Iris pigment epithelial cell (primary cell): ENCODE measurements at regions not wholly inside any gene's neighbourhood (a gene's known extent, or its start where the extent isn't known, plus 50 kb on each side); places are given as distances from the start of the nearest gene placed in this dataset.

Source experiments
- DNase-seq: peaks from one replicate; pipeline ENCODE4 v3.0.0-alpha.2; 2011; ENCODE audit warnings: low read depth

DNA sequence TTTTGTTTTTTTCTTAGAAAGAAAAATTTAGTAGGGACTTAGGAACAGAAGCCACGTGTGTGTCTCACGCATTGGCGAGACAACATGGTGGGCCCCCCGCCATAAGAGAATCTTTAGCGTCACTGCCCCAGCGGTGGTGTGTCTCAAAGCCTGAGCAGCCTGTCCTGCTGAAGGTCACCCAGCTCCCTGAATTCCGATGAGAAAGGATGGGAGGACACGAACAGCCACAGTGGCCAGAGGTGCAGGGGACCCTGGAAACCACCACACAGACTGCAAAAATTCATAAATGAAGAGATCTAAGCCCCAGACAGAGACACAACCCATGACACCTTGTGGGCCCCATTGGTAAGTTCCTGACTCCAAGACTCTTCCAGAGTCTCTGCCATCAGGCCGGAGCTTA, 266.1 kb upstream of the RAB6C start:
- no peak for DNase-seq

- no peak for DNase-seq
Observed at GRCh38 chr2:129716781-129717559, 262.5 kb upstream of the RAB6C start.

GRCh38 chr2:129717560-129718130, 261.8 kb upstream of the RAB6C start:
- no peak for DNase-seq

DNA sequence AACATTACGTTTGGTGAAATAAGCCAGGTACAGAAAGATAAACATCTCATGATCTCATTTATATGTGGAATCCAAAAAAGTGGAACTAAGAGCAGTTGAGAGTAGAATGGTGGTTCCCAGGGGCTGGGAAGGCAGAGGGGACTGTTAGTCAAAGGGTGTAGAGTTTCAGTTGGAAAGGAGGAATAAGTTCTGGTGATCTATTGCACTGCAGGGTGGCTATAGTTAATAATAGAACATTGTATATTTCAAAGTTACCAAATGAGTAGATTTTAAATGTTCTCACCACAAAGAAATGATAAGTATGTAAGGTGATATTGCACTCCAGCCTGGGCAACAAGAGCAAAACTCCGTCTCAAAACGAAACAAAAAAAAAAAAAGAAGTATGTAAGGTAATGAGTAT, 260.1 kb upstream of the RAB6C start:
- no peak for DNase-seq

DNA sequence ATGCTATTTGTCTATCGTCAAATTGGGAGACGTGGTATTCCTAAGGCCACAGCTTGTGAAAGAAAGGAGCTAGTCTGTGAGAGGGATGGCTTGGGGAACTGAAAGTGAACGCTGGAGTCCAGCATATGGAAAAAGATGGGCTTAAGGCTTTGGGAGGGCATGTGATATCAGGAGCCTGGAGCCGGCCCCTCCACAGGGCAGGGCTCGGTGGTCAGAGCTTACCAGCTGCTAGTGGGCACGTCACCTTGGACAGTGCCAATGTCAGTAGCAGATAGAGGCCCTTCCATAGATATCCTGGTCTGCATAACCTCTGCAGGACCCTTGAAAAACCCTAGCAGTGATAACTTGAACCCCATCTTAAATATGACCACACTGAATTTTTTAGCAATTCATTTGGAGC, 259.1 kb upstream of the RAB6C start:
- DNase-seq, result no peak

DNA sequence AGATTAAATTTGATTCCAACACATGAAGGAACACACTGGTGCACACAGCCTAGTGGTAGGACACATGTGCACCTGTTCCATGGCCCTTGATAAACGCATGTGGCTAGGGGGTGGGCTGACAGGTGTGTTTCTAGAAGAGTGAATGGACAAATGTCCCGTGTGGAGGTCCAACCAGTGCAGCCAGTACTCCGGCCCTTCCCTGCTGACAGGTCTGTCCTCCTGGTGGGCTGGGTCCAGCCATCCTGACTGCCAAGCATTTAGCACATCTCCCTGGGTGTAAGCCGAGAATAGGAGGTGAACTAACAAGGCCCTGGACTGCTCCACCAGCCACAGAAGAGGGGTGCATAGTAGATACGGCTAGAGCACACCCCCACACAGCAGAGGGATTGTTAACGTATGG, 258.7 kb upstream of the RAB6C start:
- DNase-seq, result no peak

DNA sequence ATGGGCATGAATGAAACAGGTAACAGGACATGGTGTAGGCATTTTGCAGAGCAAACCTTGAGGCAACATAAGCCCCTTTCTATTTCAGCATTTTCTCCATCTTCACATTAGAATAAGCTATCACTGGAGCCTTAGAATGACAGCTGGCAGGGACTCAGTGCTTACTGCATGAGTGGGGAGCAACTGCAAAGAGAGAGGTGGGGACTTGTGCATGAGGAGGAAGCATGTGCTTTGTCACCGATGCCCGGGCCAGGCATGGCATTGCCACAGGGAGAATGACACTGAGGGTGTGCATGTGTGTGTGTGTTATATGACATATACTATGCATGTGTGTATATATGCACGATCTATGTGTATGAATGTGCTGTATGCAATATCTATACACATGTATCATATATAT, 258.2 kb upstream of the RAB6C start:
- DNase-seq, result no peak

DNA sequence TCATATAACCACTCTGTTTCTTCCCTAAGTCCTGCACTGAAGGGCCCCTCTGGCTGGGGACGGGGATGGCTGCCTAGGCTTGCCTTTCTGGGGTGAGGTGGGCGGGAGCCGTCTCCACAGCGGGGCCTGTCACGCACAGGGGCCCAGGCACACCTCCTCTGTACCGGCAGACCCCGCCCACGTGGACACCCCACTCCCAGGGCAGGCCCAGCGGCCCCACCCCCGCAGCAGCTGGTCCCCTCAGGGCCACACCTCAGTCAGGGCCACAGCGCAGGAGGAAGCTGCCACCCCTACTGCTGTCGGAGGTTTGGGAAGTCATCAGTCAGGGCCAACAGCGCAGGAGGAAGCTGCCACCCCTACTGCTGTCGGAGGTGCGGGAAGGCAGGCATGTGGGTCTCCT, 257.6 kb upstream of the RAB6C start:
- no peak for DNase-seq

- no peak for DNase-seq
Observed at GRCh38 chr2:129722306-129723019, 257.0 kb upstream of the RAB6C start.

GRCh38 chr2:129723277-129724020, 256.0 kb upstream of the RAB6C start:
- DNase-seq, result no peak

- no peak for DNase-seq
Observed at GRCh38 chr2:129724021-129724757, 255.3 kb upstream of the RAB6C start.

GRCh38 chr2:129726216-129726615, 253.2 kb upstream of the RAB6C start:
- DNase-seq, result no peak

DNA sequence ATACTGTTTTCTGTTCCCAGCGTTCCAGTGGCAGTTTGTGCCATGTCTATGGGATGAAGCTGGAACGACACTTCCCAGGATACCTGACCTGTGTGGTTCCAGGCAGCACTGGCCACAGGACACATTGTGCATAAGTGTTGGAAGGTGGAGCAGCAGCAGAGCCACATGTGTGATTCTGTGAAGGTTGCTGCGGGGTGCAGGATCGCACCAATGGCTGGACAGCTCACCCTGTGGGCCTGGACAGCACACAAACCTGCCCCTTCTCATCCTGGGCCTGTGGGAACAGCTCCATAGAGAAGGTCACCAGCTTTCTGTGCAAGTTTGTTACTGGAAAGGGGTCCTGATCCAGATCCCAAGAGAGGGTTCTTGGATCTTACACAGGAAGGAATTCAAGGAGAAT, 252.2 kb upstream of the RAB6C start:
- DNase-seq, result no peak

GRCh38 chr2:129728035-129728972, 251.2 kb upstream of the RAB6C start:
- DNase-seq, result no peak

GRCh38 chr2:129729011-129729410, 250.5 kb upstream of the RAB6C start:
- no peak for DNase-seq

DNA sequence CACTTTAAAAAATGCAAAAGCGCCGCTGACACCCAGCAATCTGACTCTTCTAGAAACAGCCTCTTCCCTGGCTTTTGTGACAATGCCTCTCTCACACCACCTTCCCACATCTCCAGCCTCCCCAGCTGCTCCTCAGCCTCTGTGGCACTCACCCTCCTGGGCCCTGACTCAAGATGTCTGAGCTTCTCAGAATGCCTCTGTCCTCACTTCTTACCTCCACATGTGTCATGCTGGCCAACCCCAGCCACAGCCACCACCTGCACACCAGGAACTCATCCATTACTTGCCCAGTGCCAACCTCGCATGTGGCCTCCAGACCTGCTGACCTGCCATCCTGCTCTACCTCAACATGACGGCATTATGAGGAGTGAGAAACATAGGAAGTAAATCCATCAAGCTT, 249.8 kb upstream of the RAB6C start:
- no peak for DNase-seq

- no peak for DNase-seq
Observed at GRCh38 chr2:129730979-129731378, 248.5 kb upstream of the RAB6C start.

- no peak for DNase-seq
Observed at GRCh38 chr2:129731907-129732629, 247.4 kb upstream of the RAB6C start.

DNA sequence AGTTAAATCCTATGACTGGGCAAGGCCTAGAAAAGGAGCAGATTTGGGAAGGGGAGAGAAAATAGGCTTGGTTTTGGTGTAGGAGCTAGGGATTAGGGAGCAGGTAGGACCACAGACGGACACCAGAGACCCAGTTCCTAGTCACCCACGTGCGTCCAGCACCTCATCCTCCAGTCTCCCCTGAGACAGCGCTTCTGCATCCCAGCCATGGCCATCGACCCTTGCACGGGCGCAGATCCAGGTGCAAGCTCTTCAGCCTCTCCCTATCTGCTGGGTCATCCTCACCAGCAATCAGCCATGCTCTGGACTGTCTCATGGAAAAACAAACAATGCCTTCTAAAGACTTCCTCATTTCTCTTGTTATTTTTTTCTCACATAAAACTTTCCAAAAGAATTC, 246.8 kb upstream of the RAB6C start:
- no peak for DNase-seq

DNA sequence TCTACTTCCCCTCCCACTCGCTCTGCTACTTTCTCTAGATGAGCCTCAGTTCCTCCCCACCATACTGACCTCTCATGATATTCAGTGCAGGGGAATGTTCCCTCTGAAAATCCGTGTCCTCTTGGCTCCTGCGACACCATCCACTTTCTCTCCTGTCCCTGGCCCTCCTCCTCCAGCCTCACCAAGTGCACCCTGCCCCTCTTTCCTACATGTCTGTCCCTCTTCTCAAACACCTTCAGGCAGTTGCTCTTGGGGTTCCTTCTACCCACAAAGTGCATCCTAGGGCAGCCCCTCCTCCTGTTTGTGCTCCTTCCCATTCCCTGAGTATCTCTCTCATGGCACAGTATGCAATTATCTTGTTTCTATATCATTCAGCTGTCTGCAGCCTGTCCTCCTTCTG, 246.4 kb upstream of the RAB6C start:
- no peak for DNase-seq
